Neural cell (in vitro differentiated cells): ENCODE measurements at regions not wholly inside any gene's neighbourhood (a gene's known extent, or its start where the extent isn't known, plus 50 kb on each side); places are given as distances from the start of the nearest gene placed in this dataset.

Experiments used
- H2AFZ ChIP-seq: fragments of 200-600, 300-800 bp; sonication (generic), shearing (Covaris generic); 2 replicates; pipeline ENCODE4 v1.6.0; 2014; ENCODE audit warnings: low read depth, mild to moderate bottlenecking, antibody characterized with exemption, low read length, moderate library complexity
- H3F3A ChIP-seq: fragments of 200-600 bp; shearing (Covaris generic); 2 replicates; pipeline ENCODE4 v1.6.1; 2016; ENCODE audit warnings: mild to moderate bottlenecking, moderate library complexity, mixed read lengths, antibody characterized with exemption, low read length; ENCODE audit not compliant: insufficient read depth, poor library complexity, severe bottlenecking
- H3K27ac ChIP-seq: fragments of 200-600, 300-800 bp; sonication (generic), shearing (Covaris generic); 2 replicates; pipeline ENCODE4 v1.5.1; 2014; ENCODE audit warnings: mild to moderate bottlenecking, low read length, moderate library complexity
- H3K27me3 ChIP-seq: fragments of 300-800, 200-600 bp; sonication (generic), shearing (Covaris generic); 2 replicates; pipeline ENCODE4 v1.6.0; 2014; ENCODE audit warnings: mild to moderate bottlenecking, low read depth, low read length, moderate library complexity; ENCODE audit not compliant: insufficient read depth
- H3K36me3 ChIP-seq: fragments of 300-800, 200-600 bp; sonication (generic), shearing (Covaris generic); 2 replicates; pipeline ENCODE4 v1.5.1; 2014; ENCODE audit warnings: mild to moderate bottlenecking, antibody characterized with exemption, low read length, moderate library complexity; ENCODE audit not compliant: insufficient read depth
- H3K4me2 ChIP-seq: fragments of 300-800, 200-600 bp; sonication (generic), shearing (Covaris generic); 2 replicates; pipeline ENCODE4 v1.6.0; 2014; ENCODE audit warnings: mild to moderate bottlenecking, low read length
- H3K4me3 ChIP-seq: fragments of 300-800, 200-600 bp; sonication (generic), shearing (Covaris generic); 2 replicates; pipeline ENCODE4 v1.5.1; 2014; ENCODE audit warnings: mild to moderate bottlenecking, low read length, moderate library complexity
- H3K79me2 ChIP-seq: fragments of 200-600 bp; shearing (Covaris generic); replicated peaks from 2 replicates; pipeline ENCODE4 v1.6.0; 2014; ENCODE audit warnings: mild to moderate bottlenecking, low read length, moderate library complexity; ENCODE audit not compliant: insufficient read depth
- H3K9ac ChIP-seq: fragments of 300-800, 200-600 bp; sonication (generic), shearing (Covaris generic); 2 replicates; pipeline ENCODE4 v1.6.1; 2016; ENCODE audit warnings: mild to moderate bottlenecking, low read length, mixed read lengths
- H3K9me2 ChIP-seq: fragments of 200-600 bp; shearing (Covaris generic); 2 replicates; pipeline ENCODE4 v1.6.1; 2016; ENCODE audit warnings: mild to moderate bottlenecking, low read length, mixed read lengths; ENCODE audit not compliant: insufficient read depth
- H3K9me3 ChIP-seq: fragments of 200-600, 300-800 bp; sonication (generic), shearing (Covaris generic); 2 replicates; pipeline ENCODE4 v1.6.1; 2016; ENCODE audit warnings: mild to moderate bottlenecking, mixed run types, low read length, moderate library complexity, mixed read lengths
- H4K20me1 ChIP-seq: fragments of 200-600 bp; shearing (Covaris generic); 2 replicates; pipeline ENCODE4 v1.6.1; 2016; ENCODE audit warnings: mild to moderate bottlenecking, mixed run types; ENCODE audit not compliant: insufficient read depth
- EP300 ChIP-seq: fragments of 450-650 bp; conservative IDR thresholded peaks from 2 replicates; pipeline ENCODE4 v1.6.1; 2014; ENCODE audit warnings: antibody characterized with exemption, mild to moderate bottlenecking, moderate library complexity; ENCODE audit not compliant: poor library complexity, severe bottlenecking
- EZH2 ChIP-seq: fragments of 200-600, 300-800 bp; shearing (Covaris generic), sonication (generic); IDR thresholded peaks from 2 replicates; pipeline ENCODE4 v1.6.1; 2014; ENCODE audit warnings: antibody characterized with exemption, low read length, borderline replicate concordance, mild to moderate bottlenecking; ENCODE audit not compliant: insufficient read depth, poor library complexity, severe bottlenecking
- MXI1 ChIP-seq: fragments of 450-650 bp; conservative IDR thresholded peaks from 2 replicates; pipeline ENCODE4 v1.6.1; 2014; ENCODE audit warnings: antibody characterized with exemption, mild to moderate bottlenecking; ENCODE audit not compliant: poor library complexity, severe bottlenecking
- POLR2AphosphoS5 ChIP-seq: IDR thresholded peaks from 2 replicates; pipeline ENCODE4 v1.6.1; 2012
- RAD21 ChIP-seq: fragments of 450-650 bp; conservative IDR thresholded peaks from 2 replicates; pipeline ENCODE4 v1.6.1; 2014; ENCODE audit warnings: antibody characterized with exemption, mild to moderate bottlenecking, moderate library complexity
- REST ChIP-seq: IDR thresholded peaks from 2 replicates; pipeline ENCODE4 v1.6.1; 2012; ENCODE audit warnings: borderline replicate concordance
- SMC3 ChIP-seq: fragments of 450-650 bp; conservative IDR thresholded peaks from 2 replicates; pipeline ENCODE4 v1.6.1; 2014; ENCODE audit warnings: antibody characterized with exemption, mild to moderate bottlenecking, moderate library complexity; ENCODE audit not compliant: poor library complexity
- TAF1 ChIP-seq: IDR thresholded peaks from 2 replicates; pipeline ENCODE4 v1.6.1; 2012; ENCODE audit warnings: low read depth
- TF ChIP-seq, protein P1 (sequence below): fragments of 450-650 bp; IDR thresholded peaks from 2 replicates; pipeline ENCODE4 v1.5.1; 2014; ENCODE audit warnings: antibody characterized with exemption, mild to moderate bottlenecking, moderate library complexity; ENCODE audit not compliant: poor library complexity, severe bottlenecking

- Histone ChIP-seq H3K27ac (no peak overlapping the region), H3K9ac (no peak overlapping the region), H2AFZ (no peak overlapping the region)
These were observed 139.1 kb downstream of the KDR start for GRCh38 chr4:54986095-54986846.

GRCh38 chr4:54976682-54977081 is 148.7 kb downstream of the KDR start:
- no peaks in the 10 kb centered on the region for H3K27me3 ChIP-seq
- H2AFZ ChIP-seq: no peak overlapping the region
- no peaks in the 10 kb centered on the region for H4K20me1 ChIP-seq
- no peaks in the 10 kb centered on the region for H3K79me2 ChIP-seq
- no peaks in the 10 kb centered on the region for H3F3A ChIP-seq
- H3K27ac ChIP-seq: no peak overlapping the region
- H3K36me3 ChIP-seq: no peaks in the 10 kb centered on the region
- no peaks in the 10 kb centered on the region for H3K9me3 ChIP-seq
- H3K4me2 ChIP-seq: no peak overlapping the region
- no peak overlapping the region for H3K4me3 ChIP-seq
- no peaks in the 10 kb centered on the region for H3K9me2 ChIP-seq
- H3K9ac ChIP-seq: no peak overlapping the region
- TF ChIP-seq EP300 (no peak), MXI1 (no peak), REST (no peak), RAD21 (no peak), SMC3 (no peak), POLR2AphosphoS5 (no peak), EZH2 (no peak), TAF1 (no peak)

More at GRCh38 chr4:54986095-54986846, 139.1 kb downstream of the KDR start:
- Histone ChIP-seq H3F3A (no peaks in the 10 kb centered on the region), H3K4me3 (no peak overlapping the region), H3K4me2 (no peak overlapping the region), H3K27me3 (no peaks in the 10 kb centered on the region), H3K9me2 (no peaks in the 10 kb centered on the region), H3K79me2 (no peaks in the 10 kb centered on the region), H3K9me3 (no peaks in the 10 kb centered on the region), H4K20me1 (no peaks in the 10 kb centered on the region), H3K36me3 (no peaks in the 10 kb centered on the region)
- TF ChIP-seq, protein P1, sequence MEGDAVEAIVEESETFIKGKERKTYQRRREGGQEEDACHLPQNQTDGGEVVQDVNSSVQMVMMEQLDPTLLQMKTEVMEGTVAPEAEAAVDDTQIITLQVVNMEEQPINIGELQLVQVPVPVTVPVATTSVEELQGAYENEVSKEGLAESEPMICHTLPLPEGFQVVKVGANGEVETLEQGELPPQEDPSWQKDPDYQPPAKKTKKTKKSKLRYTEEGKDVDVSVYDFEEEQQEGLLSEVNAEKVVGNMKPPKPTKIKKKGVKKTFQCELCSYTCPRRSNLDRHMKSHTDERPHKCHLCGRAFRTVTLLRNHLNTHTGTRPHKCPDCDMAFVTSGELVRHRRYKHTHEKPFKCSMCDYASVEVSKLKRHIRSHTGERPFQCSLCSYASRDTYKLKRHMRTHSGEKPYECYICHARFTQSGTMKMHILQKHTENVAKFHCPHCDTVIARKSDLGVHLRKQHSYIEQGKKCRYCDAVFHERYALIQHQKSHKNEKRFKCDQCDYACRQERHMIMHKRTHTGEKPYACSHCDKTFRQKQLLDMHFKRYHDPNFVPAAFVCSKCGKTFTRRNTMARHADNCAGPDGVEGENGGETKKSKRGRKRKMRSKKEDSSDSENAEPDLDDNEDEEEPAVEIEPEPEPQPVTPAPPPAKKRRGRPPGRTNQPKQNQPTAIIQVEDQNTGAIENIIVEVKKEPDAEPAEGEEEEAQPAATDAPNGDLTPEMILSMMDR: no peak
- TF ChIP-seq REST: no peak
- no peak for TF ChIP-seq SMC3
- TF ChIP-seq RAD21: no peak
- TF ChIP-seq EZH2: no peak
- TF ChIP-seq TAF1: no peak
- no peak for TF ChIP-seq EP300
- TF ChIP-seq MXI1: no peak
- no peak for TF ChIP-seq POLR2AphosphoS5
